ENCODE measurements at regions not wholly inside any gene's neighbourhood (a gene's known extent, or its start where the extent isn't known, plus 50 kb on each side); places are given as distances from the start of the nearest gene placed in this dataset.

DNA sequence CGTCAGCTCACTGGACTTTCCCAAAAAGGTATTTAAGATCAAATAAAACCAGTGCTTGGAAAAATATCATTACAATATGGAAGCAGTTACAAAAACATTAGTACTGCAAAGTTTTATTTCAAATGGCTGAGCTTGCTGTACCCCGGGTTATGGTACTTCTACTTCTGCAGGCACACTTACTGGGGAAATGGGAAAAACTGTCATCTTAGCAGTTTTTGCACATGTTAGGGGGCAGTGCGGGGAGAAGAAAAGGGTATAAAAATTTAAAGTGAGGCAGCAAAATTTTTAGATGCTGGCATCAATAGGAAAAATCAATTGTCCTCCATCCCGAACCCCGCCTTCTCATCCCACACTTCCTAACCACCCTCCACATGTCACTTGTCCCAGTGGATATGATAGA is 133.4 kb downstream of the ATG4C start:
- Histone ChIP-seq H3K4me3 (no peak overlapping the region), H3K4me1 (no peaks in the 10 kb centered on the region), H3K36me3 (replicated peaks in 1 of 2; ENCODE audit: insufficient read depth in 1 of 2, low read depth in 2 of 2) (no peaks in the 10 kb centered on the region), H3K27ac (no peak overlapping the region), H3K27me3 (no peaks in the 10 kb centered on the region), H3K9me3 (no peaks in the 10 kb centered on the region)
- ATAC-seq (no peak), DNase-seq (no peak)
- TF ChIP-seq, protein P1, sequence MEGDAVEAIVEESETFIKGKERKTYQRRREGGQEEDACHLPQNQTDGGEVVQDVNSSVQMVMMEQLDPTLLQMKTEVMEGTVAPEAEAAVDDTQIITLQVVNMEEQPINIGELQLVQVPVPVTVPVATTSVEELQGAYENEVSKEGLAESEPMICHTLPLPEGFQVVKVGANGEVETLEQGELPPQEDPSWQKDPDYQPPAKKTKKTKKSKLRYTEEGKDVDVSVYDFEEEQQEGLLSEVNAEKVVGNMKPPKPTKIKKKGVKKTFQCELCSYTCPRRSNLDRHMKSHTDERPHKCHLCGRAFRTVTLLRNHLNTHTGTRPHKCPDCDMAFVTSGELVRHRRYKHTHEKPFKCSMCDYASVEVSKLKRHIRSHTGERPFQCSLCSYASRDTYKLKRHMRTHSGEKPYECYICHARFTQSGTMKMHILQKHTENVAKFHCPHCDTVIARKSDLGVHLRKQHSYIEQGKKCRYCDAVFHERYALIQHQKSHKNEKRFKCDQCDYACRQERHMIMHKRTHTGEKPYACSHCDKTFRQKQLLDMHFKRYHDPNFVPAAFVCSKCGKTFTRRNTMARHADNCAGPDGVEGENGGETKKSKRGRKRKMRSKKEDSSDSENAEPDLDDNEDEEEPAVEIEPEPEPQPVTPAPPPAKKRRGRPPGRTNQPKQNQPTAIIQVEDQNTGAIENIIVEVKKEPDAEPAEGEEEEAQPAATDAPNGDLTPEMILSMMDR (IDR thresholded peaks at IDR 0.05): no peak
- no peak for TF ChIP-seq POLR2A (IDR thresholded peaks at IDR 0.05)
- intact Hi-C loops (cut with DNase I): no loop called here
- WGBS, 2 donors: 82 to 89% methylated on average over 5 of the region's 5 CpGs

DNA sequence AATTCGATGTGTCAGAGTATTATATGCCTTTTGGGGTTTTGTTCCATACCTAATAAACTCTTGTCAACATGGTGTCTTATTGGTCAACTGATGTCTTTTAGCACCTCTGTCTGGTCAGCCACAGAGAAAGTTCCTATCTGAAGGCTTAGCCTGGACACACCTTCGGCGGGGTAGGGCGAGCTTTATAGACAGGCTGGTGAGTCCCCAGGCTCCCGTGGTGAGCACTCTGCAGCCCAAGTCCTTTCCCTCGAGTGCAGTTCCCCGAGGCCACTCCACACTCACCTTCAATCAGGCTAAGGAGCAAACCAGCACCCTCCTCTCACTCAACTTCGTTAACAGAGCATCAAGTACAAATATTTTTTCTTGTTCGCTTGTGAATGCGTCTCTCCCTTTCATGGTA is 133.9 kb downstream of the ATG4C start:
- no peak for DNase-seq
- 49 to 50% methylated on average over 10 of the region's 10 CpGs for WGBS, 2 donors
- intact Hi-C loops (cut with DNase I): no loop called here
- ATAC-seq: no peak
- no peaks in the 10 kb centered on the region for H3K4me1 ChIP-seq
- H3K4me3 ChIP-seq: no peak overlapping the region
- no peaks in the 10 kb centered on the region for H3K9me3 ChIP-seq
- H3K27ac ChIP-seq: no peak overlapping the region
- no peaks in the 10 kb centered on the region for H3K36me3 ChIP-seq (replicated peaks in 1 of 2; ENCODE audit: insufficient read depth in 1 of 2, low read depth in 2 of 2)
- TF ChIP-seq, protein P1 (IDR thresholded peaks at IDR 0.05): no peak
- TF ChIP-seq POLR2A (IDR thresholded peaks at IDR 0.05): no peak
- no peaks in the 10 kb centered on the region for H3K27me3 ChIP-seq

DNA sequence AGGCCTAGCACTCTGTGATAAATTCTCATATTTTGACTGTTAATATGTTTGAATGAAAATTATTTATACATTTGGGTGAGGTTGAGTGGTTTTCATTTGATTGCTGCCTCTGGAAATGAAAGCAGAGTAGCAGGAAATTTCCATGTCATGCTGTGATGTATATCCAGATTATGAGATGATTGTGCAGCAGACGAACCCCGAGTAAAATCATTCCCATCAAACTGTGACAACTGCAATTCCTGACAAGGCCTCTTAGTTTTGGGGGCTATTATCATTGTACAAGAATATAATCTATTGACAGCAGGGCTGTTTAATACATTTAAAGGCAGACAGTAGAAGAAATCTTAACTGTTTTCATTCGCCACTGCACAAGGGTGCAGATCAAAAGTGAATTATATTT is 134.8 kb downstream of the ATG4C start:
- Histone ChIP-seq H3K36me3 (replicated peaks in 1 of 2; ENCODE audit: insufficient read depth in 1 of 2, low read depth in 2 of 2) (no peaks in the 10 kb centered on the region), H3K27ac (no peak overlapping the region), H3K9me3 (no peaks in the 10 kb centered on the region), H3K27me3 (no peaks in the 10 kb centered on the region), H3K4me3 (no peak overlapping the region), H3K4me1 (no peaks in the 10 kb centered on the region)
- TF ChIP-seq POLR2A (IDR thresholded peaks at IDR 0.05): no peak
- TF ChIP-seq, protein P1 (IDR thresholded peaks at IDR 0.05): no peak
- 68 to 71% methylated on average over 3 of the region's 3 CpGs for WGBS, 2 donors
- ATAC-seq: no peak
- intact Hi-C loops (cut with DNase I): no loop called here
- DNase-seq: no peak

DNA sequence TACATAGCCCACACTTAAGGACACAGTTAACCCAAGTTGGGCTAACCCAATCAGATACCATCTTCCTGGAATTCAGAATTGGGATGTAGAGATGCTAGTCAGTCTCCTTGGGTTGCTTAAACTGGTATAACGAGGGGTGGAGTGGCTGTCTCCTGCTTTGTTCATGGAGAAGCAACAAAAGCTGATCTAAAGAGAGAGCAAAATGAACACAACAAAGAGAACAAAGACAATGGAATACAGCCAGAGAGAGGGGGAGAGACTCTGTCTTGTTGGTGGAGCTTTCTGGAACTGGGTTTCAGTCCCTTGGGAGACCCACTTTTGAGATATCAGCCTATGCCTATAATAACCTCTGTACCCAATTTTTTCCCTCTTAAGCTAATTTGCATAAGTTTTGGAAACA is 138.1 kb downstream of the ATG4C start:
- Histone ChIP-seq H3K4me1 (no peaks in the 10 kb centered on the region), H3K36me3 (replicated peaks in 1 of 2; ENCODE audit: insufficient read depth in 1 of 2, low read depth in 2 of 2) (no peaks in the 10 kb centered on the region), H3K27me3 (no peaks in the 10 kb centered on the region), H3K9me3 (no peaks in the 10 kb centered on the region), H3K27ac (no peak overlapping the region), H3K4me3 (no peak overlapping the region)
- DNase-seq (no peak), ATAC-seq (no peak)
- intact Hi-C loops (cut with DNase I): no loop called here
- WGBS, 2 donors: 77 to 96% methylated on average over 1 of the region's 1 CpG
- TF ChIP-seq, protein P1 (IDR thresholded peaks at IDR 0.05): no peak
- no peak for TF ChIP-seq POLR2A (IDR thresholded peaks at IDR 0.05)

DNA sequence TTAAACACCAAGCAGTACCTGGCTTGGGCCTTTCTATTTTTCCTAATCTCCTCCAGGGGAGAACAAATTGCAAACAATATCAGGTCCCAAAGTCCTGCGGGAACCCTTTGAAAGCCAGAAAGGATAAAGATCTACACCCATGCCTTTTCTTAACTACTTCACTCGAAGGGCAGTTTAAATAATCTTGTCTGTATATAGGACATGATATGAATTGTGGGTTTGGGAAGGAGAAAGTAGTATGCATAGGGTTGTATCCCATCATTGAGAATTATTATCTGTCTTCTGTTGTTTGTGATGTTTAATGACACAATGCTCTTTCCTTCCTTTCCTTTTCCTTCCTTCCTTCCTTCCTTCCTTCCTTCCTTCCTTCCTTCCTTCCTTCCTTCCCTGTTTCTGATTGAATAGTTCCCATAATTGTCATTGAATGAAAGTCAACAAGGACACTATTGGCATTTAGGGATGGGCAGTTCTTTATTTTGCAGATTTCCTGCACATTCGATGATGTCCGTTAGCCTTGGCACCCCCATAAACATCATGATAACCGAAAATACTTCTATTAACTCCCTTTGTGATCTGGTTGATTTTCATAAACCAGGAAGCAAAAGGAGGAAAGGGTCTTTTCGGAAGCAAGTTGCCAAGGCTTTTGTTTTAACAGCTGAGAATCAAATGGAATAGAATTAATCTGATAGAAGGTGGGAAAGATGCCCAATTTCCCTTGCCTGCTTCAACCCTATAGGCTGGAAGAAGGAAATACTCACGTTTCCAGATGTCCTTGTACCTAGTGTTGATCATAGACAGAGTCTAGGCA is 141.3 kb downstream of the ATG4C start:
- intact Hi-C loops (cut with DNase I): no loop called here
- Histone ChIP-seq H3K36me3 (replicated peaks in 1 of 2; ENCODE audit: insufficient read depth in 1 of 2, low read depth in 2 of 2) (no peaks in the 10 kb centered on the region), H3K27ac (no peak overlapping the region), H3K4me1 (no peaks in the 10 kb centered on the region), H3K4me3 (no peak overlapping the region), H3K9me3 (no peaks in the 10 kb centered on the region), H3K27me3 (no peaks in the 10 kb centered on the region)
- TF ChIP-seq POLR2A (IDR thresholded peaks at IDR 0.05): no peak
- TF ChIP-seq, protein P1 (IDR thresholded peaks at IDR 0.05): no peak
- ATAC-seq: no peak
- 58 to 63% methylated on average over 7 of the region's 7 CpGs for WGBS, 2 donors
- DNase-seq: no peak

Data from body of pancreas (tissue), 4 donors.